Ishikawa (cell line): ENCODE measurements at regions not wholly inside any gene's neighbourhood (a gene's known extent, or its start where the extent isn't known, plus 50 kb on each side); places are given as distances from the start of the nearest gene placed in this dataset.

ENCODE experiments used
- FOXM1 ChIP-seq: IDR thresholded peaks from 2 replicates; pipeline ENCODE4 v1.6.1; 2012; ENCODE audit warnings: low read depth, borderline replicate concordance
- YY1 ChIP-seq: IDR thresholded peaks from 2 replicates; pipeline ENCODE4 v1.6.1; 2012; ENCODE audit warnings: low read depth
- ZBTB7A ChIP-seq: IDR thresholded peaks from 2 replicates; pipeline ENCODE4 v1.6.1; 2012; ENCODE audit warnings: low read depth
- TF ChIP-seq, protein P1 (sequence below): IDR thresholded peaks from 2 replicates; pipeline ENCODE4 v1.6.1; 2012; ENCODE audit warnings: low read depth, mild to moderate bottlenecking

- TF ChIP-seq YY1 (no peak), FOXM1 (no peak), ZBTB7A (no peak)
- TF ChIP-seq, protein P1, sequence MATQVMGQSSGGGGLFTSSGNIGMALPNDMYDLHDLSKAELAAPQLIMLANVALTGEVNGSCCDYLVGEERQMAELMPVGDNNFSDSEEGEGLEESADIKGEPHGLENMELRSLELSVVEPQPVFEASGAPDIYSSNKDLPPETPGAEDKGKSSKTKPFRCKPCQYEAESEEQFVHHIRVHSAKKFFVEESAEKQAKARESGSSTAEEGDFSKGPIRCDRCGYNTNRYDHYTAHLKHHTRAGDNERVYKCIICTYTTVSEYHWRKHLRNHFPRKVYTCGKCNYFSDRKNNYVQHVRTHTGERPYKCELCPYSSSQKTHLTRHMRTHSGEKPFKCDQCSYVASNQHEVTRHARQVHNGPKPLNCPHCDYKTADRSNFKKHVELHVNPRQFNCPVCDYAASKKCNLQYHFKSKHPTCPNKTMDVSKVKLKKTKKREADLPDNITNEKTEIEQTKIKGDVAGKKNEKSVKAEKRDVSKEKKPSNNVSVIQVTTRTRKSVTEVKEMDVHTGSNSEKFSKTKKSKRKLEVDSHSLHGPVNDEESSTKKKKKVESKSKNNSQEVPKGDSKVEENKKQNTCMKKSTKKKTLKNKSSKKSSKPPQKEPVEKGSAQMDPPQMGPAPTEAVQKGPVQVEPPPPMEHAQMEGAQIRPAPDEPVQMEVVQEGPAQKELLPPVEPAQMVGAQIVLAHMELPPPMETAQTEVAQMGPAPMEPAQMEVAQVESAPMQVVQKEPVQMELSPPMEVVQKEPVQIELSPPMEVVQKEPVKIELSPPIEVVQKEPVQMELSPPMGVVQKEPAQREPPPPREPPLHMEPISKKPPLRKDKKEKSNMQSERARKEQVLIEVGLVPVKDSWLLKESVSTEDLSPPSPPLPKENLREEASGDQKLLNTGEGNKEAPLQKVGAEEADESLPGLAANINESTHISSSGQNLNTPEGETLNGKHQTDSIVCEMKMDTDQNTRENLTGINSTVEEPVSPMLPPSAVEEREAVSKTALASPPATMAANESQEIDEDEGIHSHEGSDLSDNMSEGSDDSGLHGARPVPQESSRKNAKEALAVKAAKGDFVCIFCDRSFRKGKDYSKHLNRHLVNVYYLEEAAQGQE = no peak
These were observed 230.9 kb upstream of the MSX2 start for GRCh38 chr5:174493530-174493929.
